Peyer's patch (tissue), 4 donors: ENCODE measurements at regions not wholly inside any gene's neighbourhood (a gene's known extent, or its start where the extent isn't known, plus 50 kb on each side); places are given as distances from the start of the nearest gene placed in this dataset.

Experiments used
- POLR2A ChIP-seq, 2 donors: fragments of 450-650 bp; IDR thresholded peaks; one replicate each; pipeline ENCODE4 v1.5.1; 2017; ENCODE audit warnings: antibody characterized with exemption in 2 of 2, mild to moderate bottlenecking in 2 of 2, moderate library complexity in 2 of 2
- TF ChIP-seq, protein P1 (sequence below), 6 experiments: fragments of 450-650 bp in 4 of 6; fragments of 200-600 bp in 2 of 6; sonication (generic) in 1 of 6; IDR thresholded peaks; one replicate each; pipeline ENCODE4 v1.5.1; 2017 to 2019; ENCODE audit warnings: antibody characterized with exemption in 6 of 6, mild to moderate bottlenecking in 3 of 6, moderate library complexity in 1 of 6

DNA sequence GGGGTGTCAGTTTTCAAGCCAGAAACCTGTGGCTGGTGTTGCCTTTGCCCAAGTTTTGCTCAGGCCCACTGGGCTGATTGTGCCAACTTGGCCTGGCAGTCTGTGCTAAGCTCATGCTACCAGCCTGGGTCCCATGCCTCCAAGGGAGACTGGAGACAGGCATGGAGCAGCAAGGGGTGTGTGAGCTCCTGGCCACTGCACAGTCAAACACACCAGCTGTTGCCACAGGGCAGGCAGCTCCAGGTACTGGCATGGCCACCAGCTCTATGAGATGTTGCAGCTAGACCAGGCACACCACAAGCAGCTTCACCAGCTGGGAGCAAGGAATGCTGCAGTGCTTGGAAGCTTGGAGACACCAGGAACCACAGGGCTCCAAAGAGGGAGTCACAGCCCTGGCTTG, 638.8 kb downstream of the PLOD2 start:
- TF ChIP-seq, protein P1, sequence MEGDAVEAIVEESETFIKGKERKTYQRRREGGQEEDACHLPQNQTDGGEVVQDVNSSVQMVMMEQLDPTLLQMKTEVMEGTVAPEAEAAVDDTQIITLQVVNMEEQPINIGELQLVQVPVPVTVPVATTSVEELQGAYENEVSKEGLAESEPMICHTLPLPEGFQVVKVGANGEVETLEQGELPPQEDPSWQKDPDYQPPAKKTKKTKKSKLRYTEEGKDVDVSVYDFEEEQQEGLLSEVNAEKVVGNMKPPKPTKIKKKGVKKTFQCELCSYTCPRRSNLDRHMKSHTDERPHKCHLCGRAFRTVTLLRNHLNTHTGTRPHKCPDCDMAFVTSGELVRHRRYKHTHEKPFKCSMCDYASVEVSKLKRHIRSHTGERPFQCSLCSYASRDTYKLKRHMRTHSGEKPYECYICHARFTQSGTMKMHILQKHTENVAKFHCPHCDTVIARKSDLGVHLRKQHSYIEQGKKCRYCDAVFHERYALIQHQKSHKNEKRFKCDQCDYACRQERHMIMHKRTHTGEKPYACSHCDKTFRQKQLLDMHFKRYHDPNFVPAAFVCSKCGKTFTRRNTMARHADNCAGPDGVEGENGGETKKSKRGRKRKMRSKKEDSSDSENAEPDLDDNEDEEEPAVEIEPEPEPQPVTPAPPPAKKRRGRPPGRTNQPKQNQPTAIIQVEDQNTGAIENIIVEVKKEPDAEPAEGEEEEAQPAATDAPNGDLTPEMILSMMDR (IDR thresholded peaks at IDR 0.05), result no peak
- no peak for TF ChIP-seq POLR2A (IDR thresholded peaks at IDR 0.05)
